Lower leg skin (tissue), 3 donors: ENCODE measurements at regions not wholly inside any gene's neighbourhood (a gene's known extent, or its start where the extent isn't known, plus 50 kb on each side); places are given as distances from the start of the nearest gene placed in this dataset.

Source experiments
- POLR2A ChIP-seq, 2 donors: fragments of 450-650 bp; IDR thresholded peaks; one replicate each; pipeline ENCODE4 v1.6.1; 2016 to 2017; ENCODE audit warnings: antibody characterized with exemption in 2 of 2, mild to moderate bottlenecking in 1 of 2, moderate library complexity in 1 of 2
- TF ChIP-seq, protein P1 (sequence below), 3 donors: fragments of 450-650 bp; IDR thresholded peaks; one replicate each; pipeline ENCODE4 v1.5.1; 2016; ENCODE audit warnings: antibody characterized with exemption in 3 of 3, mild to moderate bottlenecking in 3 of 3, moderate library complexity in 2 of 3

DNA sequence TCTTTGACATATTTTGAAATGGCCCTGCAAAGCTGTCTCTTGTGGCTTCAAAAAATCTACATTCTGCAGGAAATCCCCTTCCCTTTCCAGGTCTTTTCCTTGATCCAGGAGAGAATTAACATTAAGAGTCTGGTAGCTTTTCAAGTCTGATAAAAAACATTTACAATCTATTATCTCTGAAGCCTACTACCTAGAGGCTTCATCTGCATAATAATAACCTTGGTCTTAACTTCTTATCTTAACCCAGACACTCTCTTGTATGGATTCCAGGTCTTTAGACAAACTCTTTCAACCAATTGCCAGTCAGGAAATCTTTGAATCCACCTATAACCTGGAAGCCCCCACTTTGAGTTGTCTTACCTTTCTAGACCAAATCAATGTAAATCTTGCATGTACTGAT lies 179.3 kb upstream of the ZC3H15 start:
- TF ChIP-seq, protein P1, sequence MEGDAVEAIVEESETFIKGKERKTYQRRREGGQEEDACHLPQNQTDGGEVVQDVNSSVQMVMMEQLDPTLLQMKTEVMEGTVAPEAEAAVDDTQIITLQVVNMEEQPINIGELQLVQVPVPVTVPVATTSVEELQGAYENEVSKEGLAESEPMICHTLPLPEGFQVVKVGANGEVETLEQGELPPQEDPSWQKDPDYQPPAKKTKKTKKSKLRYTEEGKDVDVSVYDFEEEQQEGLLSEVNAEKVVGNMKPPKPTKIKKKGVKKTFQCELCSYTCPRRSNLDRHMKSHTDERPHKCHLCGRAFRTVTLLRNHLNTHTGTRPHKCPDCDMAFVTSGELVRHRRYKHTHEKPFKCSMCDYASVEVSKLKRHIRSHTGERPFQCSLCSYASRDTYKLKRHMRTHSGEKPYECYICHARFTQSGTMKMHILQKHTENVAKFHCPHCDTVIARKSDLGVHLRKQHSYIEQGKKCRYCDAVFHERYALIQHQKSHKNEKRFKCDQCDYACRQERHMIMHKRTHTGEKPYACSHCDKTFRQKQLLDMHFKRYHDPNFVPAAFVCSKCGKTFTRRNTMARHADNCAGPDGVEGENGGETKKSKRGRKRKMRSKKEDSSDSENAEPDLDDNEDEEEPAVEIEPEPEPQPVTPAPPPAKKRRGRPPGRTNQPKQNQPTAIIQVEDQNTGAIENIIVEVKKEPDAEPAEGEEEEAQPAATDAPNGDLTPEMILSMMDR (IDR thresholded peaks at IDR 0.05), result no peak
- TF ChIP-seq POLR2A (IDR thresholded peaks at IDR 0.05), result no peak
